Activated CD4-positive, CD25-positive, alpha-beta regulatory T cell treated with anti-CD3 and anti-CD28 coated beads, Interleukin-2, amount 50 U/mL, for 24 hours (primary cell): ENCODE measurements at regions not wholly inside any gene's neighbourhood (a gene's known extent, or its start where the extent isn't known, plus 50 kb on each side); places are given as distances from the start of the nearest gene placed in this dataset.
"Not testable (repeated sequence)": the region's sequence is repeated elsewhere in the genome, so short reads cannot be mapped to it uniquely, and the experiment has no call there.

Experiments
- ATAC-seq, 2 donors: fragments of 150-1000 bp; cut with Tn5 transposase; one replicate each; pipeline ENCODE4 v1.10.0; 2021; ENCODE audit warnings: mild to moderate bottlenecking in 1 of 2, moderate library complexity in 1 of 2

- no peak for ATAC-seq
Observed at GRCh38 chr2:100703739-100704138, 116.2 kb upstream of the NPAS2 start.

GRCh38 chr2:100704156-100704555, 115.8 kb upstream of the NPAS2 start:
- no peak for ATAC-seq

GRCh38 chr2:100704711-100705110, 115.2 kb upstream of the NPAS2 start:
- no peak for ATAC-seq

GRCh38 chr2:100707016-100707947, 112.7 kb upstream of the NPAS2 start:
- ATAC-seq = no peak

- ATAC-seq = no peak
Observed at GRCh38 chr2:100708333-100708732, 111.6 kb upstream of the NPAS2 start.

- no peak for ATAC-seq
Observed at GRCh38 chr2:100713106-100713505, 106.8 kb upstream of the NPAS2 start.

- not testable (repeated sequence) for ATAC-seq
Observed at GRCh38 chr2:100714396-100715010, 105.4 kb upstream of the NPAS2 start.

- not testable (repeated sequence) for ATAC-seq
Observed at GRCh38 chr2:100715861-100716260, 104.1 kb upstream of the NPAS2 start.

- ATAC-seq = no peak
Observed at GRCh38 chr2:100716581-100716980, 103.4 kb upstream of the NPAS2 start.

- ATAC-seq = no peak
Observed at GRCh38 chr2:100718065-100718629, 101.8 kb upstream of the NPAS2 start.

GRCh38 chr2:100720445-100720844, 99.5 kb upstream of the NPAS2 start:
- no peak for ATAC-seq

- no peak for ATAC-seq
Observed at GRCh38 chr2:100721693-100722092, 98.2 kb upstream of the NPAS2 start.

- no peak for ATAC-seq
Observed at GRCh38 chr2:100722125-100722524, 97.8 kb upstream of the NPAS2 start.

GRCh38 chr2:100726866-100727265, 93.1 kb upstream of the NPAS2 start:
- ATAC-seq = no peak

GRCh38 chr2:100730290-100730868, 89.6 kb upstream of the NPAS2 start:
- ATAC-seq = no peak

- ATAC-seq = no peak
Observed at GRCh38 chr2:100731535-100731981, 88.4 kb upstream of the NPAS2 start.

- no peak for ATAC-seq
Observed at GRCh38 chr2:100733391-100734187, 86.3 kb upstream of the NPAS2 start.

- no peak for ATAC-seq
Observed at GRCh38 chr2:100736121-100736915, 83.6 kb upstream of the NPAS2 start.

GRCh38 chr2:100739735-100740432, 80.1 kb upstream of the NPAS2 start:
- no peak for ATAC-seq

- ATAC-seq = no peak
Observed at GRCh38 chr2:100741880-100742276, 78.1 kb upstream of the NPAS2 start.
